Uterus (tissue), 3 donors: ENCODE measurements at regions not wholly inside any gene's neighbourhood (a gene's known extent, or its start where the extent isn't known, plus 50 kb on each side); places are given as distances from the start of the nearest gene placed in this dataset.

Experiments
- DNase-seq, 2 donors: peaks; one replicate each; pipeline ENCODE4 v3.0.0-alpha.2; 2019 to 2020
- H3K27ac ChIP-seq, 2 donors: fragments of 200-600 bp; sonication (generic); 1 replicate in 1 of 2; 2 replicates in 1 of 2; pipeline ENCODE4 v1.5.1; 2016 to 2018
- H3K27me3 ChIP-seq, 2 donors: fragments of 200-600 bp; sonication (generic); one replicate each; pipeline ENCODE4 v1.5.1; 2018 to 2019; ENCODE audit warnings: control low read depth in 1 of 2
- H3K36me3 ChIP-seq, 2 donors: fragments of 200-600 bp; sonication (generic); one replicate each; pipeline ENCODE4 v1.5.1; 2019; ENCODE audit warnings: control low read depth in 1 of 2
- H3K4me1 ChIP-seq, 2 donors: fragments of 200-600 bp; sonication (generic); one replicate each; pipeline ENCODE4 v1.5.1; 2018 to 2019; ENCODE audit warnings: control low read depth in 1 of 2
- H3K4me3 ChIP-seq, 2 donors: fragments of 200-600 bp; sonication (generic); 1 replicate in 1 of 2; 2 replicates in 1 of 2; pipeline ENCODE4 v1.5.1; 2018 to 2019; ENCODE audit warnings: mild to moderate bottlenecking in 1 of 2
- H3K9me3 ChIP-seq, 2 donors: fragments of 200-600 bp; sonication (generic); one replicate each; pipeline ENCODE4 v1.5.1; 2019; ENCODE audit warnings: control low read depth in 1 of 2
- POLR2A ChIP-seq, 2 donors: fragments of 450-650 bp; IDR thresholded peaks; one replicate each; pipeline ENCODE4 v1.6.1; 2016; ENCODE audit warnings: antibody characterized with exemption in 2 of 2, mild to moderate bottlenecking in 1 of 2, moderate library complexity in 1 of 2
- intact Hi-C: fragments of 100-400 bp; cut with DNase I; formaldehyde crosslinking; loops from one replicate; pipeline ENCODE4 v1.15.1; 2023; ENCODE audit warnings: low total_unique reads
- TF ChIP-seq, protein P1 (sequence below), 4 experiments: fragments of 200-600 bp in 2 of 4; fragments of 450-650 bp in 2 of 4; sonication (generic) in 2 of 4; IDR thresholded peaks; one replicate each; pipeline ENCODE4 v1.5.1; 2016 to 2019; ENCODE audit warnings: antibody characterized with exemption in 4 of 4, mild to moderate bottlenecking in 2 of 4, moderate library complexity in 1 of 4
- donor health status: DM: yes; HTN: yes; CAD: no.

DNA sequence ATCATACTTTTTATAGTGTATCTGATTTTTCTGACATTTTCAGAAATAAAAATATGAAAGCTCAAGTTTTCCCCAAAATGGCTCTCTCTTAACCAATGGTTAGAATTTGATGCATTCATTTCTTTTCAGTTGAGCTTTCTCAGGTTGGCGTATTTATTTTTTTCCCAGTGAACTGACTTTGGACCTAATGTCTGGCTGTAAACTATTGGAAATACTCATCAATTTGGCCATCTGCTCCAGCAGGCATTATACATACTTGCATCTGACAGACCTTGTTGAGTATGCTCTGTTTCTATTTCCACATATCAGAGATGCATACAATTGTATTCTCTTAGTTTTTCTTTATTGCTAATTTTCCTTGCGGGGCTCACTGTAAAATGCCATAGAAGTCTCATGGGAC is 1374.8 kb upstream of the MAP3K7 start:
- H3K4me3 ChIP-seq = no peak overlapping the region
- no peak overlapping the region for H3K27ac ChIP-seq
- TF ChIP-seq POLR2A (IDR thresholded peaks at IDR 0.05) = no peak
- TF ChIP-seq, protein P1, sequence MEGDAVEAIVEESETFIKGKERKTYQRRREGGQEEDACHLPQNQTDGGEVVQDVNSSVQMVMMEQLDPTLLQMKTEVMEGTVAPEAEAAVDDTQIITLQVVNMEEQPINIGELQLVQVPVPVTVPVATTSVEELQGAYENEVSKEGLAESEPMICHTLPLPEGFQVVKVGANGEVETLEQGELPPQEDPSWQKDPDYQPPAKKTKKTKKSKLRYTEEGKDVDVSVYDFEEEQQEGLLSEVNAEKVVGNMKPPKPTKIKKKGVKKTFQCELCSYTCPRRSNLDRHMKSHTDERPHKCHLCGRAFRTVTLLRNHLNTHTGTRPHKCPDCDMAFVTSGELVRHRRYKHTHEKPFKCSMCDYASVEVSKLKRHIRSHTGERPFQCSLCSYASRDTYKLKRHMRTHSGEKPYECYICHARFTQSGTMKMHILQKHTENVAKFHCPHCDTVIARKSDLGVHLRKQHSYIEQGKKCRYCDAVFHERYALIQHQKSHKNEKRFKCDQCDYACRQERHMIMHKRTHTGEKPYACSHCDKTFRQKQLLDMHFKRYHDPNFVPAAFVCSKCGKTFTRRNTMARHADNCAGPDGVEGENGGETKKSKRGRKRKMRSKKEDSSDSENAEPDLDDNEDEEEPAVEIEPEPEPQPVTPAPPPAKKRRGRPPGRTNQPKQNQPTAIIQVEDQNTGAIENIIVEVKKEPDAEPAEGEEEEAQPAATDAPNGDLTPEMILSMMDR (IDR thresholded peaks at IDR 0.05) = no peak
- no peak for DNase-seq
- intact Hi-C loops = no loop called here
- no peaks in the 10 kb centered on the region for H3K36me3 ChIP-seq
- no peaks in the 10 kb centered on the region for H3K9me3 ChIP-seq
- no peaks in the 10 kb centered on the region for H3K27me3 ChIP-seq
- no peaks in the 10 kb centered on the region for H3K4me1 ChIP-seq

DNA sequence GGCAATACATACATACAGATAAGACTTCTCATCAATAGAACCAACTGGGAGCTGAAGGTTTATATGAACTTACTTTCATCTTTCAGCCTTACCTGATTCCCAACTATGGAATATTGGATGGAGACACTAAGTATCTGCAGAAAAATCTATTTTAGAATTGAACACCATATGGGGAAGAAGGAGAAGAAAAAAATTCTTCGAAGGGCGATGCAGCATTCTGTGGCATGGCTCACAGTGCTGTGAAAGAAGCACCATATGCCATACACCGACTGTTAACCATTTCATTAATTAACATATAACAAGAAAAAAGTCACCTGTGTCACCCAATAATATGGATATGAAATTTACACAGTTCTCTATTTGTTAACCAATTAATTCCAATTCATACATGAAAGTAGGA is 1374.4 kb upstream of the MAP3K7 start:
- intact Hi-C loops = no loop called here
- Histone ChIP-seq H3K27me3 (no peaks in the 10 kb centered on the region), H3K36me3 (no peaks in the 10 kb centered on the region), H3K9me3 (no peaks in the 10 kb centered on the region), H3K27ac (no peak overlapping the region), H3K4me3 (no peak overlapping the region), H3K4me1 (no peaks in the 10 kb centered on the region)
- no peak for TF ChIP-seq POLR2A (IDR thresholded peaks at IDR 0.05)
- TF ChIP-seq, protein P1 (IDR thresholded peaks at IDR 0.05) = no peak
- no peak for DNase-seq

DNA sequence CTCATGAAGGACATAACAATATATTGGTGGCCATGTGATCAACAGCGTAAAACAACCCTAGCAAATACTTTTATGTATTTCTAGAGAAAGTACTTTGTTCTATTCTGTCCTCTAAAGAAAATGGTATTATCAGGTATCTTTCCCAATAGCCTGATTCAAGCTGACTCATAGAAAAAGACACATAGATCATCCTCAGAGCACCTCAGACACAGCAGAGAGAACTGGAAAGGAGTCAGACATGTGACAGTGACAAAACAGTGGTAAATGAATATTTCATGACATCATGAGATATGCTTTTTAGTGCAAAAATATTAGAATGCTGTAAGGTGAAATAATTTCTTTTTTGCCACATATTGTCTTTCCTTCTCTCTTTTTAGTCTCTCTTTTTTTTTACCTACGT is 1355.0 kb upstream of the MAP3K7 start:
- DNase-seq = no peak
- no peaks in the 10 kb centered on the region for H3K9me3 ChIP-seq
- TF ChIP-seq, protein P1 (IDR thresholded peaks at IDR 0.05) = no peak
- TF ChIP-seq POLR2A (IDR thresholded peaks at IDR 0.05) = no peak
- no peaks in the 10 kb centered on the region for H3K27me3 ChIP-seq
- H3K27ac ChIP-seq = no peak overlapping the region
- no peak overlapping the region for H3K4me3 ChIP-seq
- no peaks in the 10 kb centered on the region for H3K36me3 ChIP-seq
- intact Hi-C loops = no loop called here
- no peaks in the 10 kb centered on the region for H3K4me1 ChIP-seq

DNA sequence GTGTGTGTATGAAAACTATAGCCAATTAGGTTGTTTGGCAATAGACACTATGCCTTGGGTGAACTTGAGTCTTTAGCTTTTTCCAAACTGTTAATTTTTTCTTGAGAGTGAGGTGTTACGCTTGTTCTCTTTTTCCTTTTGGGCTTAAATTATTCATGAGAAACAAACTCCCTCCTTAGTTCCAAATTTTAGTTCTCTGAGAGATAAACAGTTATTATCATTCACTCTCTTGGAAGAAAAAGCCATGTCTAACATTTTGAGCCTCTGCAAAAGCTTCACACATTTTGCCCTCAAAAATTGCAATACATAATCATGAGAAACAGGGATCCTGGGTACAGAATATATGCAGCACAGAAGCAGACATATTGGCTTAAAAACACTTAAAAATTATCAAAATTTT is 1353.9 kb upstream of the MAP3K7 start:
- DNase-seq = no peak
- no peaks in the 10 kb centered on the region for H3K9me3 ChIP-seq
- no peak for TF ChIP-seq POLR2A (IDR thresholded peaks at IDR 0.05)
- TF ChIP-seq, protein P1 (IDR thresholded peaks at IDR 0.05) = no peak
- H3K27ac ChIP-seq = no peak overlapping the region
- H3K36me3 ChIP-seq = no peaks in the 10 kb centered on the region
- no peak overlapping the region for H3K4me3 ChIP-seq
- intact Hi-C loops = no loop called here
- no peaks in the 10 kb centered on the region for H3K27me3 ChIP-seq
- no peaks in the 10 kb centered on the region for H3K4me1 ChIP-seq

DNA sequence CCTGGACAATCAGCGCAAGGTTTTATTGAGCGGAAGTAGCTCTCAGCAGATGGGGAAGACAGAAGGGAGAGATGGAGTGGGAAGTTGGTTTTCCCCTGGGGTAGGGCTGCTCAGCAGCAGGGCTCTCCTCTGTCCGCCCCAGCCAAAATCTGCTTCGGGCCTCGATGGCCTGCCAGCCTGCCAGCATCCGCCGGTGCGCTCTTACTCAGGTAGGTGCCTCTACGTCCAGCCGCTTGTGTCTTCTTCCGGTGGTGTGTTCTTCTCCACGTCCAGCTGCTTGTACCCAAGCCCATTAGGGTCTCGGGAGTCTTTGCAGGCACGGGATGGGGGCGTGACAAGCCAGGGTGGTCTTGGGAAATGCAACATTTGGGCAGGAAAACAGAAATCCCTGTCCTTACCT is 1340.0 kb upstream of the MAP3K7 start:
- intact Hi-C loops = no loop called here
- no peak for TF ChIP-seq POLR2A (IDR thresholded peaks at IDR 0.05)
- no peak for DNase-seq

DNA sequence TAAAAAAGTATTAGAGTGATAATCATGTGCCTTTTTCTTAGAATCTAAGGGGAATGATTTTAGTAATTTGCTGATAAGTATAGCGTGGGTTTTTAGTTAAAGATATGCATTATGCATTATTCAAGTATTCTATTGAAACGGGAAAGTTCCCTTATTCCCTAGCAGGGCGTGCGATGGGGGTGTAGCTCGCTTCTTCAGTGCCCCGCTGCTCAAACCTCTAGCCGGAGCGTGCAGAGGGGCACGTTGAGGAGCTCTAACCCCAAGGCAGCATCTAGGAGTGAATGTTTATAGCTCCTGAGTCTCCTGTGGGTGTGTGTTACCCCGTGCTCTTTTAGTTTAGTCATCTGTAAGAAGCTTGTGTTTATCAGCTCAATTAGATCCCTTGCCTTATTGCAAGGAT is 1339.5 kb upstream of the MAP3K7 start:
- Histone ChIP-seq H3K4me1 (no peaks in the 10 kb centered on the region), H3K4me3 (no peak overlapping the region), H3K27ac (no peak overlapping the region), H3K36me3 (no peaks in the 10 kb centered on the region), H3K27me3 (no peaks in the 10 kb centered on the region), H3K9me3 (no peaks in the 10 kb centered on the region)
- intact Hi-C loops = no loop called here
- no peak for DNase-seq
- no peak for TF ChIP-seq POLR2A (IDR thresholded peaks at IDR 0.05)
- TF ChIP-seq, protein P1 (IDR thresholded peaks at IDR 0.05) = no peak

More for the DNA sequence above, 1340.0 kb upstream of the MAP3K7 start:
- Histone ChIP-seq H3K27me3 (no peaks in the 10 kb centered on the region), H3K4me3 (no peak overlapping the region), H3K4me1 (no peaks in the 10 kb centered on the region), H3K36me3 (no peaks in the 10 kb centered on the region), H3K27ac (no peak overlapping the region), H3K9me3 (no peaks in the 10 kb centered on the region)
